IPS-15b (cell line): ENCODE measurements at regions not wholly inside any gene's neighbourhood (a gene's known extent, or its start where the extent isn't known, plus 50 kb on each side); places are given as distances from the start of the nearest gene placed in this dataset.

Source experiments
- H3K27me3 ChIP-seq: one replicate; pipeline ENCODE4 v1.6.1; 2013; ENCODE audit warnings: low read length; ENCODE audit not compliant: control insufficient read depth, insufficient read depth
- H3K36me3 ChIP-seq: one replicate; pipeline ENCODE4 v1.6.1; 2013; ENCODE audit warnings: low read length; ENCODE audit not compliant: control insufficient read depth, insufficient read depth
- H3K4me1 ChIP-seq: one replicate; pipeline ENCODE4 v1.6.1; 2013; ENCODE audit warnings: mild to moderate bottlenecking, low read length; ENCODE audit not compliant: control insufficient read depth, insufficient read depth
- H3K4me3 ChIP-seq: one replicate; pipeline ENCODE4 v1.5.1; 2013; ENCODE audit warnings: low read depth, low read length
- H3K9ac ChIP-seq: one replicate; pipeline ENCODE4 v1.6.1; 2013; ENCODE audit warnings: low read depth, mild to moderate bottlenecking, low read length
- H3K9me3 ChIP-seq: one replicate; pipeline ENCODE4 v1.6.1; 2013; ENCODE audit warnings: mild to moderate bottlenecking, low read length; ENCODE audit not compliant: control insufficient read depth, insufficient read depth

- no peaks in the 10 kb centered on the region for H3K9me3 ChIP-seq
- no peaks in the 10 kb centered on the region for H3K36me3 ChIP-seq
- H3K9ac ChIP-seq = no peak overlapping the region
- H3K27me3 ChIP-seq = no peaks in the 10 kb centered on the region
- H3K4me1 ChIP-seq = no peaks in the 10 kb centered on the region
- H3K4me3 ChIP-seq = no peak overlapping the region
Measured at GRCh38 chr20:50337521-50338466, 147.2 kb downstream of the CEBPB start.

- Histone ChIP-seq H3K4me1 (no peaks in the 10 kb centered on the region), H3K4me3 (no peak overlapping the region)
Measured at GRCh38 chr20:50338479-50339391, 148.1 kb downstream of the CEBPB start.

GRCh38 chr20:50339466-50339901 lies 148.9 kb downstream of the CEBPB start:
- H3K4me1 ChIP-seq = no peaks in the 10 kb centered on the region
- no peaks in the 10 kb centered on the region for H3K27me3 ChIP-seq
- H3K36me3 ChIP-seq = no peaks in the 10 kb centered on the region
- H3K9ac ChIP-seq = no peak overlapping the region
- no peaks in the 10 kb centered on the region for H3K9me3 ChIP-seq
- no peak overlapping the region for H3K4me3 ChIP-seq

More at GRCh38 chr20:50338479-50339391, 148.1 kb downstream of the CEBPB start:
- Histone ChIP-seq H3K9ac (no peak overlapping the region), H3K9me3 (no peaks in the 10 kb centered on the region), H3K27me3 (no peaks in the 10 kb centered on the region), H3K36me3 (no peaks in the 10 kb centered on the region)

GRCh38 chr20:50340541-50340940 lies 149.9 kb downstream of the CEBPB start:
- H3K4me3 ChIP-seq = no peak overlapping the region
- H3K36me3 ChIP-seq = no peaks in the 10 kb centered on the region
- H3K9ac ChIP-seq = no peak overlapping the region
- no peaks in the 10 kb centered on the region for H3K9me3 ChIP-seq
- no peaks in the 10 kb centered on the region for H3K4me1 ChIP-seq
- no peaks in the 10 kb centered on the region for H3K27me3 ChIP-seq

GRCh38 chr20:50341050-50341449 lies 150.4 kb downstream of the CEBPB start:
- no peak overlapping the region for H3K4me3 ChIP-seq
- no peaks in the 10 kb centered on the region for H3K4me1 ChIP-seq
- H3K36me3 ChIP-seq = no peaks in the 10 kb centered on the region
- H3K9ac ChIP-seq = no peak overlapping the region
- no peaks in the 10 kb centered on the region for H3K9me3 ChIP-seq
- H3K27me3 ChIP-seq = no peaks in the 10 kb centered on the region

- Histone ChIP-seq H3K27me3 (no peaks in the 10 kb centered on the region), H3K9ac (no peak overlapping the region), H3K9me3 (no peaks in the 10 kb centered on the region), H3K4me3 (no peak overlapping the region), H3K4me1 (no peaks in the 10 kb centered on the region), H3K36me3 (no peaks in the 10 kb centered on the region)
Measured at GRCh38 chr20:50341880-50342637, 151.4 kb downstream of the CEBPB start.

- Histone ChIP-seq H3K27me3 (no peaks in the 10 kb centered on the region), H3K4me3 (no peak overlapping the region), H3K36me3 (no peaks in the 10 kb centered on the region), H3K9ac (no peak overlapping the region), H3K4me1 (no peaks in the 10 kb centered on the region), H3K9me3 (no peaks in the 10 kb centered on the region)
Measured at GRCh38 chr20:50342638-50343102, 152.0 kb downstream of the CEBPB start.

- Histone ChIP-seq H3K4me3 (no peak overlapping the region), H3K27me3 (no peaks in the 10 kb centered on the region), H3K36me3 (no peaks in the 10 kb centered on the region), H3K9me3 (no peaks in the 10 kb centered on the region), H3K9ac (no peak overlapping the region), H3K4me1 (peaks cover 2% of the 10 kb centered on the region)
Measured at GRCh38 chr20:50343125-50343489, 152.5 kb downstream of the CEBPB start.

GRCh38 chr20:50343490-50344179 lies 153.0 kb downstream of the CEBPB start:
- Histone ChIP-seq H3K9ac (no peak overlapping the region), H3K4me1 (peaks cover 2% of the 10 kb centered on the region), H3K27me3 (no peaks in the 10 kb centered on the region), H3K9me3 (no peaks in the 10 kb centered on the region), H3K36me3 (no peaks in the 10 kb centered on the region), H3K4me3 (no peak overlapping the region)

- H3K4me3 ChIP-seq = no peak overlapping the region
- no peaks in the 10 kb centered on the region for H3K27me3 ChIP-seq
- no peak overlapping the region for H3K9ac ChIP-seq
- H3K9me3 ChIP-seq = no peaks in the 10 kb centered on the region
- no peaks in the 10 kb centered on the region for H3K36me3 ChIP-seq
- H3K4me1 ChIP-seq = peaks cover 2% of the 10 kb centered on the region
Measured at GRCh38 chr20:50344232-50345071, 153.8 kb downstream of the CEBPB start.
